Liver (tissue), 3 donors: ENCODE measurements at regions not wholly inside any gene's neighbourhood (a gene's known extent, or its start where the extent isn't known, plus 50 kb on each side); places are given as distances from the start of the nearest gene placed in this dataset.

Source experiments
- CTCF ChIP-seq: fragments of 150-350 bp; IDR thresholded peaks from 2 replicates; pipeline ENCODE4 v1.5.1; 2017; ENCODE audit warnings: improper control_type of control experiment, low read depth, low read length; ENCODE audit not compliant: missing input control
- FOXA1 ChIP-seq: IDR thresholded peaks from 2 replicates; pipeline ENCODE4 v1.6.1; 2016; ENCODE audit warnings: antibody characterized with exemption
- GABPA ChIP-seq, 2 donors: IDR thresholded peaks in 1 of 2; conservative IDR thresholded peaks in 1 of 2; 2 replicates each; pipeline ENCODE4 v1.6.1; 2016; ENCODE audit warnings: antibody characterized with exemption in 2 of 2, mild to moderate bottlenecking in 1 of 2, moderate library complexity in 1 of 2
- JUND ChIP-seq, 2 donors: IDR thresholded peaks; 2 replicates each; pipeline ENCODE4 v1.6.1; 2016; ENCODE audit warnings: antibody characterized with exemption in 2 of 2
- MAX ChIP-seq: IDR thresholded peaks from 2 replicates; pipeline ENCODE4 v1.6.1; 2016; ENCODE audit warnings: antibody characterized with exemption
- REST ChIP-seq: IDR thresholded peaks from 2 replicates; pipeline ENCODE4 v1.6.1; 2016; ENCODE audit warnings: antibody characterized with exemption, mild to moderate bottlenecking
- RXRA ChIP-seq, 2 donors: IDR thresholded peaks; 2 replicates each; pipeline ENCODE4 v1.6.1; 2017 to 2018; ENCODE audit warnings: antibody characterized with exemption in 2 of 2, mild to moderate bottlenecking in 1 of 2
- donor health status: healthy.
- donor health status: healthy.

- TF ChIP-seq JUND (IDR thresholded peaks at IDR 0.05), result no peak
- no peak for TF ChIP-seq CTCF
- no peak for TF ChIP-seq REST
- no peak for TF ChIP-seq MAX
- TF ChIP-seq FOXA1, result no peak
- TF ChIP-seq GABPA (IDR thresholded peaks at IDR 0.05 in 1 of 2, conservative IDR thresholded peaks at IDR 0.05 in 1 of 2), result no peak
- peak in 1 of 2 donors; percentile 6 for TF ChIP-seq RXRA (IDR thresholded peaks at IDR 0.05)
Observed at GRCh38 chr6:16969699-16970655, 131.9 kb upstream of the STMND1 start.
